ENCODE measurements at regions not wholly inside any gene's neighbourhood (a gene's known extent, or its start where the extent isn't known, plus 50 kb on each side); places are given as distances from the start of the nearest gene placed in this dataset.

DNA sequence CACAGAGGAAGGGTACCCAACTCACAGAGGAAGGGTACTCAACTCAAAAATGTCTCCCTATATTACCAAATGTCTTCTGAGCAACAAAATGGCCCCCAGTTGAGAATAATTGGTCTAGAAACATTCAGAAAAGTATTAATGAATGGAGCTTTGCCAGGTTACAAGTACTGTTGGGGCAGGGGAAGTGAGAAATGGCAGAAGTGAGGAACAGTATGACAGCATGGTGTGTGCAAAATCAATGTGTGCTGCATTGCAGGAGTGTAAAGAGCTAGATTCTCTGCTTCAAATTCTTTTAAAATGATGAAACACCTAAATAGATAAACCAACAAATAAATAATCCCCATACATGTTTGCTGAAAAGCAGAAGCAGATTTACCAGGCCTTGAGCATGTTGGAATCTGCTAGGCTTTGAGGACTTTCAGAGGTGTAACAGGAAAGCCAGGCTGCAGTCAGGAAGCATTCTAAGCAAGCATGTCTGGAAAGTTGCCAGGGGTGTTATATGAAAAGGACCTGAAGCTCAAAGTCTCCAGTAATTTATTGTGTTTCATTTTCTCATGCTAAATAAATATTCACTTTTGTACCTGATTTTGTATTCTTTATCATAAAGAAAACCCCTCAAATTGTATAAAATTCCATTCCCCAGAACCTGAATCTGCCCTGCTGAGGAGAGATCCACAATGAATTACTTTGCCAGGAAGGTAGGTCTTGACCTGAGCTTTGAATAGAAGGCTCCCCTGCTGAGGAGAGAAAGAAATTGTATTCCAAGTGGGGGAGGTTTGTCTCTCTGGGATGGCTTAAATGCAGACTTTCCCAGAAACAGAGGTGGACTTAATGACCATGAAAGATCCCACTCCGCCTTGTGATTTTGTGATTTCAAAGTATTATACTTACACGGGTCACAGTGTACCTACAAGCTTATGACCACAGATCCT is 265.0 kb upstream of the MARCKS start:
- no peak overlapping the region for H3K4me3 Mint-ChIP-seq (ENCODE audit: unreplicated experiment)
- peaks cover 17% of the 10 kb centered on the region for H3K4me1 Mint-ChIP-seq (ENCODE audit: low read depth, unreplicated experiment)
- H3K9me3 Mint-ChIP-seq (ENCODE audit: unreplicated experiment), result no peaks in the 10 kb centered on the region
- H3K27me3 ChIP-seq (ENCODE audit: insufficient read depth, low read length), result no peaks in the 10 kb centered on the region
- H3K4me2 ChIP-seq (ENCODE audit: low read length), result peak overlapping the region; percentile 19
- no peaks in the 10 kb centered on the region for H3K27me3 Mint-ChIP-seq (ENCODE audit: low read depth, unreplicated experiment)
- no peaks in the 10 kb centered on the region for H3K36me3 ChIP-seq (ENCODE audit: insufficient read depth, low read length)
- H3K79me2 ChIP-seq (ENCODE audit: insufficient read depth, low read length), result no peaks in the 10 kb centered on the region
- no peak overlapping the region for H3K27ac ChIP-seq (ENCODE audit: low read depth, low read length)
- no peaks in the 10 kb centered on the region for H4K20me1 ChIP-seq (ENCODE audit: insufficient read depth, low read length)
- no peak overlapping the region for H3K27ac Mint-ChIP-seq (ENCODE audit: unreplicated experiment)
- H3K36me3 Mint-ChIP-seq (ENCODE audit: low read depth, unreplicated experiment), result no peaks in the 10 kb centered on the region
- no peak overlapping the region for H3K9ac ChIP-seq (ENCODE audit: low read length)
- H3K4me1 ChIP-seq (ENCODE audit: insufficient read depth, low read length), result peaks cover 18% of the 10 kb centered on the region
- DNase-seq (ENCODE audit: low read depth), result no peak
- no peak overlapping the region for H2AFZ ChIP-seq (ENCODE audit: low read depth, low read length)
- FAIRE-seq, result no peak
- no peak overlapping the region for H3K4me3 ChIP-seq (ENCODE audit: insufficient read depth, low read depth, low read length)
- no peaks in the 10 kb centered on the region for H3K9me3 ChIP-seq (ENCODE audit: insufficient read depth, low read depth, low read length)
- TF ChIP-seq, protein P1, sequence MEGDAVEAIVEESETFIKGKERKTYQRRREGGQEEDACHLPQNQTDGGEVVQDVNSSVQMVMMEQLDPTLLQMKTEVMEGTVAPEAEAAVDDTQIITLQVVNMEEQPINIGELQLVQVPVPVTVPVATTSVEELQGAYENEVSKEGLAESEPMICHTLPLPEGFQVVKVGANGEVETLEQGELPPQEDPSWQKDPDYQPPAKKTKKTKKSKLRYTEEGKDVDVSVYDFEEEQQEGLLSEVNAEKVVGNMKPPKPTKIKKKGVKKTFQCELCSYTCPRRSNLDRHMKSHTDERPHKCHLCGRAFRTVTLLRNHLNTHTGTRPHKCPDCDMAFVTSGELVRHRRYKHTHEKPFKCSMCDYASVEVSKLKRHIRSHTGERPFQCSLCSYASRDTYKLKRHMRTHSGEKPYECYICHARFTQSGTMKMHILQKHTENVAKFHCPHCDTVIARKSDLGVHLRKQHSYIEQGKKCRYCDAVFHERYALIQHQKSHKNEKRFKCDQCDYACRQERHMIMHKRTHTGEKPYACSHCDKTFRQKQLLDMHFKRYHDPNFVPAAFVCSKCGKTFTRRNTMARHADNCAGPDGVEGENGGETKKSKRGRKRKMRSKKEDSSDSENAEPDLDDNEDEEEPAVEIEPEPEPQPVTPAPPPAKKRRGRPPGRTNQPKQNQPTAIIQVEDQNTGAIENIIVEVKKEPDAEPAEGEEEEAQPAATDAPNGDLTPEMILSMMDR (IDR thresholded peaks at IDR 0.05; ENCODE audit: insufficient read depth, low read depth, low read length), result no peak
- no peak for TF ChIP-seq EZH2 (IDR thresholded peaks at IDR 0.05; ENCODE audit: insufficient read depth, low read length)

DNA sequence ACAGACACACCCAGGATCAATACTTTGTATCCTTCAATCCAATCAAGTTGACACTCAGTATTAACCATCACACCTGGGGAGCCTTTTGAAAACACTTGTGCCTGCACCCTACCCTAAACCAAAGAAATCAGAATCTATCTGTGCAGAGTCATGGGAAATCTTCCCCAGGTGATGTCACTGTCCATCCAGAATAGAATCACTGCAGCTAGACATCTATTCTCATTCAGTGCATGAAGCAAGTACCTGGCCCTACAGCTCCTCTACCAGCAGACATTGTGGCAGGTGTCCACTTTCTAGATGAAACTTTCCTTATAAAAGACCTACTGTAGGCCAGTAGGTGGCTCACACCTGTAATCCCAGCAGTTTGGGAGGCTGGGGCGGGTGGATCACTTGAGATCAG is 262.4 kb upstream of the MARCKS start:
- no peak overlapping the region for H3K27ac ChIP-seq (ENCODE audit: low read depth, low read length)
- Mint-ChIP-seq H3K36me3 (ENCODE audit: low read depth, unreplicated experiment) (no peaks in the 10 kb centered on the region), H3K27ac (ENCODE audit: unreplicated experiment) (no peak overlapping the region), H3K27me3 (ENCODE audit: low read depth, unreplicated experiment) (no peaks in the 10 kb centered on the region), H3K4me1 (ENCODE audit: low read depth, unreplicated experiment) (peaks cover 19% of the 10 kb centered on the region), H3K4me3 (ENCODE audit: unreplicated experiment) (no peak overlapping the region), H3K9me3 (ENCODE audit: unreplicated experiment) (no peaks in the 10 kb centered on the region)
- no peaks in the 10 kb centered on the region for H3K79me2 ChIP-seq (ENCODE audit: insufficient read depth, low read length)
- TF ChIP-seq, protein P1 (IDR thresholded peaks at IDR 0.05; ENCODE audit: insufficient read depth, low read depth, low read length), result no peak
- no peak for TF ChIP-seq EZH2 (IDR thresholded peaks at IDR 0.05; ENCODE audit: insufficient read depth, low read length)
- no peak overlapping the region for H3K4me2 ChIP-seq (ENCODE audit: low read length)
- no peak for FAIRE-seq
- H4K20me1 ChIP-seq (ENCODE audit: insufficient read depth, low read length), result no peaks in the 10 kb centered on the region
- no peaks in the 10 kb centered on the region for H3K27me3 ChIP-seq (ENCODE audit: insufficient read depth, low read length)
- H3K9me3 ChIP-seq (ENCODE audit: insufficient read depth, low read depth, low read length), result no peaks in the 10 kb centered on the region
- no peaks in the 10 kb centered on the region for H3K36me3 ChIP-seq (ENCODE audit: insufficient read depth, low read length)
- no peak overlapping the region for H2AFZ ChIP-seq (ENCODE audit: low read depth, low read length)
- H3K4me1 ChIP-seq (ENCODE audit: insufficient read depth, low read length), result peaks cover 20% of the 10 kb centered on the region
- DNase-seq (ENCODE audit: low read depth), result no peak
- no peak overlapping the region for H3K9ac ChIP-seq (ENCODE audit: low read length)
- H3K4me3 ChIP-seq (ENCODE audit: insufficient read depth, low read depth, low read length), result no peak overlapping the region

DNA sequence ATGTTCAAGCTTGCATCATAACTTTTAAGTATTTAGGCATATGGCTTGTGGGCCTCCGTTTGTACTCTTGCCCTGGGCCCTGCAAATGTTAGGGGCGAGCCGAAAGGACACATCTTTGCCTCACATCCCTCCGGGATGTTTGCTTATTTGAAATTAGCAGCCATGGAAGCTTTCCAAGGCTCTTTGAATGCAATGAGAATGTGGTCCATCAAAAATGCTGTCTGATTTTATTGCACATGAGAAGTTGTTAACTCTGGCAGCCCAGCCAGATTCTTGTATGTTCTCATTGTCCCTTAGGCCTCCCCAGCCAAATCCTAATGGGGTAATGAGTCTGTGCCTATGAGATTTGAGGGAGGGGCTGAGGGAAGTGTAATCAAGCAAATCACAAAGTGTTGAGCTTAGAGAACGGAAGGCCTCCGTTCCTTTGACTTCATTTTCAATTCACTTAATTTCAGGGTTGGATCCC is 261.2 kb upstream of the MARCKS start:
- H3K27me3 Mint-ChIP-seq (ENCODE audit: low read depth, unreplicated experiment), result no peaks in the 10 kb centered on the region
- Histone ChIP-seq H3K4me2 (ENCODE audit: low read length) (no peak overlapping the region), H3K9ac (ENCODE audit: low read length) (no peak overlapping the region), H2AFZ (ENCODE audit: low read depth, low read length) (no peak overlapping the region), H3K79me2 (ENCODE audit: insufficient read depth, low read length) (no peaks in the 10 kb centered on the region), H3K4me1 (ENCODE audit: insufficient read depth, low read length) (peaks cover 20% of the 10 kb centered on the region), H3K27ac (ENCODE audit: low read depth, low read length) (no peak overlapping the region), H3K4me3 (ENCODE audit: insufficient read depth, low read depth, low read length) (no peak overlapping the region), H3K36me3 (ENCODE audit: insufficient read depth, low read length) (no peaks in the 10 kb centered on the region), H3K27me3 (ENCODE audit: insufficient read depth, low read length) (no peaks in the 10 kb centered on the region), H4K20me1 (ENCODE audit: insufficient read depth, low read length) (no peaks in the 10 kb centered on the region), H3K9me3 (ENCODE audit: insufficient read depth, low read depth, low read length) (no peaks in the 10 kb centered on the region)
- no peaks in the 10 kb centered on the region for H3K9me3 Mint-ChIP-seq (ENCODE audit: unreplicated experiment)
- DNase-seq (ENCODE audit: low read depth) (peak; percentile 59), FAIRE-seq (no peak)
- peaks cover 19% of the 10 kb centered on the region for H3K4me1 Mint-ChIP-seq (ENCODE audit: low read depth, unreplicated experiment)
- H3K4me3 Mint-ChIP-seq (ENCODE audit: unreplicated experiment), result no peak overlapping the region
- no peaks in the 10 kb centered on the region for H3K36me3 Mint-ChIP-seq (ENCODE audit: low read depth, unreplicated experiment)
- no peak overlapping the region for H3K27ac Mint-ChIP-seq (ENCODE audit: unreplicated experiment)
- TF ChIP-seq EZH2 (IDR thresholded peaks at IDR 0.05; ENCODE audit: insufficient read depth, low read length), result no peak
- TF ChIP-seq, protein P1 (IDR thresholded peaks at IDR 0.05; ENCODE audit: insufficient read depth, low read depth, low read length), result no peak
